ENCODE measurements at regions not wholly inside any gene's neighbourhood (a gene's known extent, or its start where the extent isn't known, plus 50 kb on each side); places are given as distances from the start of the nearest gene placed in this dataset.

- ATAC-seq = no peak
- no peaks in the 10 kb centered on the region for H3K9me3 ChIP-seq (replicated peaks; ENCODE audit: control insufficient read depth, insufficient read depth, low read depth, low read length)
- H2AFZ ChIP-seq (ENCODE audit: low read depth, low read length) = no peak overlapping the region
- CTCF ChIA-PET (ENCODE audit: low intra/inter-chr PET ratio) = no interaction called here
- H3K27ac ChIP-seq (ENCODE audit: extremely low read depth, low read depth, low read length) = no peak overlapping the region
- H3K79me2 ChIP-seq (ENCODE audit: control insufficient read depth, insufficient read depth, low read length) = no peaks in the 10 kb centered on the region
- no peak for TF ChIP-seq NFATC3 (IDR thresholded peaks at IDR 0.05)
- TF ChIP-seq MCM3 (IDR thresholded peaks at IDR 0.05) = no peak
- no peak for TF ChIP-seq RBM17 (IDR thresholded peaks at IDR 0.05; ENCODE audit: borderline replicate concordance, low read depth, low read length)
- TF ChIP-seq OTX1 (CRISPR knock-in tag; IDR thresholded peaks at IDR 0.05) = no peak
- no peak for TF ChIP-seq ZNF57 (CRISPR knock-in tag; IDR thresholded peaks at IDR 0.05)
- TF ChIP-seq ERF (CRISPR knock-in tag; IDR thresholded peaks at IDR 0.05) = no peak
- no peak for TF ChIP-seq POU5F1 (IDR thresholded peaks at IDR 0.05; ENCODE audit: borderline replicate concordance, low read depth, low read length, partially characterized antibody)
- TF ChIP-seq POLR3A (IDR thresholded peaks at IDR 0.05; ENCODE audit: borderline replicate concordance, extremely low read depth, insufficient read depth, insufficient read length) = no peak
- TF ChIP-seq MED1 (CRISPR knock-in tag; IDR thresholded peaks at IDR 0.05; ENCODE audit: borderline replicate concordance) = no peak
- TF ChIP-seq HDAC3 (IDR thresholded peaks at IDR 0.05; ENCODE audit: borderline replicate concordance, partially characterized antibody) = no peak
- no peak for TF ChIP-seq ZNF561 (CRISPR knock-in tag; conservative IDR thresholded peaks at IDR 0.05)
- no peak for TF ChIP-seq TRIM28 (IDR thresholded peaks at IDR 0.05)
- no peak for TF ChIP-seq PHF8 (IDR thresholded peaks at IDR 0.05; ENCODE audit: borderline replicate concordance, low read length)
- TF ChIP-seq TCF7L2 (IDR thresholded peaks at IDR 0.05; ENCODE audit: low read depth, low read length) = no peak
- H3K9me1 ChIP-seq (ENCODE audit: control insufficient read depth, insufficient read depth, low read length) = no peaks in the 10 kb centered on the region
- H4K20me1 ChIP-seq (replicated peaks; ENCODE audit: control insufficient read depth, insufficient read depth, low read length) = no peaks in the 10 kb centered on the region
- no peak for FAIRE-seq
- intact Hi-C loops (cut with micrococcal nuclease) (no loop called here), in situ Hi-C loops (cut with MboI) (no loop called here)
- 7% methylated on average over 2 of the region's 2 CpGs for WGBS (ENCODE audit: insufficient coverage, low coverage, missing lambda C conversion rate)
- POLR2A ChIA-PET = no interaction called here
- BruUV-seq (replicated peaks) = no TSS peak
- no peak overlapping the region for H3K9ac ChIP-seq (ENCODE audit: insufficient read depth in 1 of 2, low read depth in 2 of 2, low read length in 2 of 2)
- no peaks in the 10 kb centered on the region for H3K27me3 ChIP-seq (ENCODE audit: control insufficient read depth in 2 of 2, insufficient read depth in 2 of 2, low read length in 2 of 2)
- no peaks in the 10 kb centered on the region for H3K4me1 ChIP-seq (replicated peaks in 1 of 2; ENCODE audit: control insufficient read depth in 2 of 2, insufficient read depth in 2 of 2, low read length in 2 of 2)
- no peak overlapping the region for H3K4me3 ChIP-seq
- DNase-seq (ENCODE audit: extremely low read depth in 1 of 4, low spot score in 3 of 4) = no peak
- no peaks in the 10 kb centered on the region for H3K36me3 ChIP-seq (ENCODE audit: control insufficient read depth, insufficient read depth, low read length)
- H3K4me2 ChIP-seq (ENCODE audit: insufficient read depth, low read length) = no peak overlapping the region
Observed at GRCh38 chr6:76230711-76231110, 158.2 kb upstream of the IMPG1 start.

All from K562 (cell line).